Erythroblast (primary cell): ENCODE measurements at regions not wholly inside any gene's neighbourhood (a gene's known extent, or its start where the extent isn't known, plus 50 kb on each side); places are given as distances from the start of the nearest gene placed in this dataset.

Source experiments
- GATA1 ChIP-seq: IDR thresholded peaks from 2 replicates; pipeline ENCODE4 v1.6.1; 2011; ENCODE audit warnings: low read depth, mild to moderate bottlenecking, control low read depth, low read length, moderate library complexity
- POLR2A ChIP-seq: IDR thresholded peaks from 2 replicates; pipeline ENCODE4 v1.6.1; 2011; ENCODE audit warnings: mild to moderate bottlenecking, low read length

- TF ChIP-seq POLR2A (no peak), GATA1 (no peak)
Measured at GRCh38 chr1:14524826-14525636, 73.5 kb upstream of the KAZN start.
